K562 (cell line): ENCODE measurements at regions not wholly inside any gene's neighbourhood (a gene's known extent, or its start where the extent isn't known, plus 50 kb on each side); places are given as distances from the start of the nearest gene placed in this dataset.

Experiments used
- ATAC-seq: fragments of 200-7000 bp; cut with Tn5 transposase; 3 replicates; pipeline ENCODE4 v1.9.1; 2020; ENCODE audit warnings: moderate library complexity
- BruUV-seq: library from RNA; stranded (reverse); fragments of 400-500 nt; replicated peaks from 2 replicates; lab custom pipeline; 2021; lab: Mats Ljungman, UMichigan
- CTCF ChIA-PET: fragments of 300-600 bp; formaldehyde crosslinking; extraction: SDS; loops from one replicate; lab custom pipeline; 2021; ENCODE audit warnings: low intra/inter-chr PET ratio; lab: Yijun Ruan, JAX
- POLR2A ChIA-PET: fragments of 300-600, 350-650 bp; sonication (Branson Sonifier 250); formaldehyde crosslinking; extraction: SDS; loops from one replicate; lab custom pipeline; 2021; ENCODE audit warnings: antibody characterized with exemption, inconsistent platforms; lab: Yijun Ruan, JAX
- DNase-seq, 4 experiments: peaks; one replicate each; pipeline versions ENCODE4 v3.0.0 to v3.0.0-alpha.2; 2011 to 2018; ENCODE audit warnings: low spot score in 3 of 4, mixed read lengths in 3 of 4; ENCODE audit errors: extremely low read depth in 1 of 4
- FAIRE-seq: peaks from 2 replicates; lab custom pipeline; 2011; peaks lifted over from hg19 to GRCh38; lab: Jason Lieb, UNC
- H2AFZ ChIP-seq: 2 replicates; pipeline ENCODE4 v1.6.0; 2011; ENCODE audit warnings: low read depth, low read length, control low read depth, inconsistent platforms
- H3K27ac ChIP-seq: fragments of 200-600 bp; 3 replicates; pipeline ENCODE4 v1.8.0; 2011; ENCODE audit warnings: low read depth, mild to moderate bottlenecking, control low read depth, inconsistent platforms, low read length, moderate library complexity, mixed read lengths; ENCODE audit errors: extremely low read depth
- H3K27me3 ChIP-seq, 2 experiments: fragments of 300-600 bp in 1 of 2; 2 replicates in 1 of 2; 3 replicates in 1 of 2; pipeline versions ENCODE4 v1.6.0 to v1.8.0; 2011; ENCODE audit warnings: inconsistent platforms in 2 of 2, low read length in 2 of 2, mild to moderate bottlenecking in 1 of 2, mixed read lengths in 1 of 2, moderate library complexity in 1 of 2; ENCODE audit not compliant: control insufficient read depth in 2 of 2, insufficient read depth in 2 of 2
- H3K36me3 ChIP-seq: fragments of 300-600 bp; 3 replicates; pipeline ENCODE4 v1.8.0; 2011; ENCODE audit warnings: mild to moderate bottlenecking, low read length, inconsistent platforms; ENCODE audit not compliant: control insufficient read depth, insufficient read depth
- H3K4me1 ChIP-seq, 2 experiments: fragments of 200-600 bp in 1 of 2; replicated peaks in 1 of 2; 2 replicates in 1 of 2; 3 replicates in 1 of 2; pipeline versions ENCODE4 v1.5.1 to v1.8.0; 2011; ENCODE audit warnings: inconsistent platforms in 2 of 2, low read length in 2 of 2, mild to moderate bottlenecking in 1 of 2, mixed read lengths in 1 of 2, moderate library complexity in 1 of 2; ENCODE audit not compliant: control insufficient read depth in 2 of 2, insufficient read depth in 2 of 2
- H3K4me2 ChIP-seq: 2 replicates; pipeline ENCODE4 v1.6.1; 2011; ENCODE audit warnings: low read length, control low read depth, inconsistent platforms, mixed read lengths; ENCODE audit not compliant: insufficient read depth
- H3K4me3 ChIP-seq: fragments of 200-600 bp; sonication (generic), shearing (Covaris generic); 2 replicates; pipeline ENCODE4 v1.5.1; 2016; ENCODE audit warnings: control low read depth, inconsistent platforms
- H3K79me2 ChIP-seq: fragments of 200-600 bp; 3 replicates; pipeline ENCODE4 v1.8.0; 2011; ENCODE audit warnings: low read length, inconsistent platforms; ENCODE audit not compliant: control insufficient read depth, insufficient read depth
- H3K9ac ChIP-seq, 2 experiments: 2 replicates each; pipeline versions ENCODE4 v1.6.0 to v1.6.1; 2011; ENCODE audit warnings: low read depth in 2 of 2, low read length in 2 of 2, control low read depth in 1 of 2, inconsistent platforms in 1 of 2, mild to moderate bottlenecking in 1 of 2, mixed read lengths in 1 of 2; ENCODE audit not compliant: insufficient read depth in 1 of 2
- H3K9me1 ChIP-seq: one replicate; pipeline ENCODE4 v1.6.0; 2011; ENCODE audit warnings: inconsistent platforms, mild to moderate bottlenecking, low read length, moderate library complexity; ENCODE audit not compliant: control insufficient read depth, insufficient read depth
- H3K9me3 ChIP-seq: replicated peaks from 2 replicates; pipeline ENCODE4 v1.5.1; 2011; ENCODE audit warnings: low read depth, low read length, inconsistent platforms; ENCODE audit not compliant: control insufficient read depth, insufficient read depth
- H4K20me1 ChIP-seq: replicated peaks from 2 replicates; pipeline ENCODE4 v1.6.1; 2011; ENCODE audit warnings: low read length, inconsistent platforms, mixed read lengths; ENCODE audit not compliant: control insufficient read depth, insufficient read depth
- CAMTA2 ChIP-seq: fragments of 250-450 bp; sonication (Bioruptor Pico); conservative IDR thresholded peaks from 2 replicates; pipeline ENCODE4 v1.5.1; 2022
- CBX2 ChIP-seq: fragments of 200-600 bp; sonication (generic); IDR thresholded peaks from one replicate; pipeline ENCODE4 v1.6.1; 2012; ENCODE audit warnings: mild to moderate bottlenecking, low read length, inconsistent platforms; ENCODE audit not compliant: insufficient read depth, poor library complexity, severe bottlenecking
- CREM ChIP-seq: IDR thresholded peaks from 2 replicates; pipeline ENCODE4 v1.6.1; 2014; ENCODE audit warnings: antibody characterized with exemption, low read depth
- ELK1 ChIP-seq: sonication (generic); formaldehyde crosslinking; IDR thresholded peaks from 2 replicates; pipeline ENCODE4 v1.8.1; 2022; ENCODE audit warnings: missing genetic modification reagents
- EP400 ChIP-seq: fragments of 450-650 bp; IDR thresholded peaks from 2 replicates; pipeline ENCODE4 v1.6.1; 2017; ENCODE audit warnings: antibody characterized with exemption, mild to moderate bottlenecking, moderate library complexity
- ETS1 ChIP-seq: conservative IDR thresholded peaks from 2 replicates; pipeline ENCODE4 v1.6.1; 2011; ENCODE audit warnings: low read depth, mild to moderate bottlenecking, low read length; ENCODE audit not compliant: control insufficient read depth
- HCFC1 ChIP-seq: IDR thresholded peaks from 2 replicates; pipeline ENCODE4 v1.6.1; 2012; ENCODE audit warnings: low read depth, low read length, improper control_type of control experiment
- HOMEZ ChIP-seq: fragments of 250-450 bp; sonication (Bioruptor Pico); IDR thresholded peaks from 2 replicates; pipeline ENCODE4 v1.4.0; 2020; ENCODE audit warnings: mild to moderate bottlenecking, moderate library complexity
- HSF4 ChIP-seq: fragments of 250-450 bp; sonication (Bioruptor Pico); IDR thresholded peaks from 2 replicates; pipeline ENCODE4 v2.1.2; 2022; ENCODE audit warnings: mild to moderate bottlenecking, moderate library complexity, borderline replicate concordance
- MTA2 ChIP-seq: fragments of 450-650 bp; IDR thresholded peaks from 2 replicates; pipeline ENCODE4 v1.6.1; 2016; ENCODE audit warnings: low read depth
- NBN ChIP-seq: fragments of 450-650 bp; IDR thresholded peaks from 2 replicates; pipeline ENCODE4 v1.6.1; 2016; ENCODE audit warnings: low read depth, mild to moderate bottlenecking
- PKNOX1 ChIP-seq: fragments of 450-650 bp; IDR thresholded peaks from 2 replicates; pipeline ENCODE4 v1.6.1; 2016
- POLR2A ChIP-seq: fragments of 450-650 bp; conservative IDR thresholded peaks from 2 replicates; pipeline ENCODE4 v1.6.1; 2016
- POLR3A ChIP-seq: IDR thresholded peaks from 2 replicates; pipeline ENCODE4 v1.6.1; 2011; ENCODE audit warnings: borderline replicate concordance, mild to moderate bottlenecking, moderate library complexity; ENCODE audit not compliant: insufficient read length, insufficient read depth; ENCODE audit errors: extremely low read depth
- SP2 ChIP-seq: IDR thresholded peaks from 2 replicates; pipeline ENCODE4 v1.6.1; 2011; ENCODE audit warnings: mild to moderate bottlenecking, low read depth, low read length, moderate library complexity; ENCODE audit not compliant: poor library complexity, severe bottlenecking; ENCODE audit errors: extremely low read depth
- STAT5A ChIP-seq: IDR thresholded peaks from 2 replicates; pipeline ENCODE4 v1.6.1; 2012; ENCODE audit warnings: low read length, inconsistent platforms, borderline replicate concordance
- ZNF274 ChIP-seq: IDR thresholded peaks from 2 replicates; pipeline ENCODE4 v1.6.1; 2011; ENCODE audit warnings: low read depth, mild to moderate bottlenecking, low read length, moderate library complexity, borderline replicate concordance
- WGBS: fragments of 100-300 bp; shearing (Covaris generic); methylation state at CpG from one replicate; pipeline ENCODE4 v1.1.6; 2016; ENCODE audit warnings: low coverage, mixed read lengths; ENCODE audit not compliant: insufficient coverage; ENCODE audit errors: missing lambda C conversion rate; 5-methylcytosine and 5-hydroxymethylcytosine counted together
- in situ Hi-C: fragments of 300-500 bp; cut with MboI; formaldehyde crosslinking; loops from 4 replicates; pipeline ENCODE4 v1.15.0; 2018; ENCODE audit warnings: inconsistent platforms, mixed read lengths
- intact Hi-C: fragments of 100-400 bp; cut with micrococcal nuclease; formaldehyde crosslinking; loops from 2 replicates; pipeline ENCODE4 v1.14.2; 2022

GRCh38 chr7:155869784-155870076 is 57.5 kb upstream of the SHH start:
- no TSS peak for BruUV-seq
- in situ Hi-C loops, result no loop called here
- H3K9ac ChIP-seq, result no peak overlapping the region
- H2AFZ ChIP-seq, result no peak overlapping the region
- TF ChIP-seq ETS1, result no peak
- TF ChIP-seq POLR3A, result no peak
- TF ChIP-seq HCFC1, result no peak
- TF ChIP-seq ELK1, result no peak
- no peak for TF ChIP-seq ZNF274
- no peak for TF ChIP-seq CBX2
- TF ChIP-seq NBN, result no peak
- TF ChIP-seq HSF4 (CRISPR knock-in tag), result no peak
- TF ChIP-seq POLR2A, result no peak
- TF ChIP-seq EP400, result no peak
- no peak for TF ChIP-seq MTA2
- TF ChIP-seq CREM, result no peak
- no peak for TF ChIP-seq PKNOX1
- no peak for TF ChIP-seq STAT5A
- no peak for TF ChIP-seq SP2
- TF ChIP-seq CAMTA2, result no peak
- TF ChIP-seq HOMEZ (CRISPR knock-in tag), result no peak
- TF ChIP-seq, all 486 proteins: peak for 0
- WGBS, result 1% methylated on average over 13 of the region's 13 CpGs
- no peak overlapping the region for H3K4me3 ChIP-seq
- H3K36me3 ChIP-seq, result no peaks in the 10 kb centered on the region
- ATAC-seq, result no peak
- DNase-seq, result no peak
- H3K79me2 ChIP-seq, result no peaks in the 10 kb centered on the region
- no peaks in the 10 kb centered on the region for H3K4me1 ChIP-seq
- H4K20me1 ChIP-seq, result no peaks in the 10 kb centered on the region
- ChIA-PET CTCF (no interaction called here), POLR2A (no interaction called here)
- H3K27me3 ChIP-seq, result peaks cover 39 to 52% of the 10 kb centered on the region in 2 experiments
- no peaks in the 10 kb centered on the region for H3K9me1 ChIP-seq
- no peaks in the 10 kb centered on the region for H3K9me3 ChIP-seq
- intact Hi-C loops, result no loop called here
- H3K27ac ChIP-seq, result no peak overlapping the region
- FAIRE-seq, result no peak
- no peak overlapping the region for H3K4me2 ChIP-seq
